SK-N-SH (cell line): ENCODE measurements at regions not wholly inside any gene's neighbourhood (a gene's known extent, or its start where the extent isn't known, plus 50 kb on each side); places are given as distances from the start of the nearest gene placed in this dataset.

Source experiments
- CTCF ChIA-PET: fragments of 300-600, 350-600 bp; formaldehyde crosslinking; extraction: SDS; loops from one replicate; lab custom pipeline; 2021; lab: Yijun Ruan, JAX
- POLR2A ChIA-PET: fragments of 350-600 bp; sonication (Branson Sonifier 250); formaldehyde crosslinking; extraction: SDS; loops from one replicate; lab custom pipeline; 2020; ENCODE audit warnings: antibody characterized with exemption, inconsistent platforms; lab: Yijun Ruan, JAX
- DNase-seq: peaks from one replicate; pipeline ENCODE4 v3.0.0; 2012
- H2AFZ ChIP-seq: fragments of 200-600 bp; sonication (generic); 2 replicates; pipeline ENCODE4 v1.8.1; 2016; ENCODE audit warnings: antibody characterized with exemption, mild to moderate bottlenecking, low read depth
- H3F3A ChIP-seq: fragments of 200-600 bp; sonication (generic); replicated peaks from 2 replicates; pipeline ENCODE3; 2016; ENCODE audit warnings: antibody characterized with exemption, mild to moderate bottlenecking; ENCODE audit not compliant: insufficient read depth
- H3K27ac ChIP-seq, 2 experiments: fragments of 200-500 bp in 1 of 2; fragments of 200-600 bp in 1 of 2; sonication (Bioruptor generic) in 1 of 2; sonication (generic), shearing (Covaris generic) in 1 of 2; 2 replicates each; pipeline versions ENCODE4 v1.5.1 to v1.6.1; 2014 to 2016; ENCODE audit warnings: low read depth in 2 of 2, inconsistent platforms in 1 of 2, low read length in 1 of 2, mild to moderate bottlenecking in 1 of 2, mixed read lengths in 1 of 2
- H3K27me3 ChIP-seq: fragments of 200-600 bp; sonication (generic), shearing (Covaris generic); 2 replicates; pipeline ENCODE4 v1.6.1; 2016; ENCODE audit warnings: mixed run types; ENCODE audit not compliant: insufficient read depth
- H3K36me3 ChIP-seq, 2 experiments: fragments of 200-500 bp in 1 of 2; fragments of 200-600 bp in 1 of 2; sonication (Bioruptor generic) in 1 of 2; sonication (generic) in 1 of 2; replicated peaks in 1 of 2; 2 replicates each; pipeline versions ENCODE3 to v1.5.1; 2014 to 2016; ENCODE audit warnings: low read length in 1 of 2, mild to moderate bottlenecking in 1 of 2; ENCODE audit not compliant: insufficient read depth in 2 of 2, control insufficient read depth in 1 of 2
- H3K4me1 ChIP-seq, 2 experiments: fragments of 200-500 bp in 1 of 2; fragments of 200-600 bp in 1 of 2; sonication (Bioruptor generic) in 1 of 2; sonication (generic), shearing (Covaris generic) in 1 of 2; 2 replicates each; pipeline versions ENCODE4 v1.5.1 to v1.6.1; 2014 to 2016; ENCODE audit warnings: low read depth in 1 of 2, low read length in 1 of 2, mixed run types in 1 of 2; ENCODE audit not compliant: insufficient read depth in 2 of 2, control insufficient read depth in 1 of 2
- H3K4me2 ChIP-seq: fragments of 200-600 bp; sonication (generic), shearing (Covaris generic); 2 replicates; pipeline ENCODE4 v1.6.1; 2017; ENCODE audit warnings: mixed run types
- H3K4me3 ChIP-seq, 2 experiments: fragments of 200-500 bp in 1 of 2; fragments of 200-600 bp in 1 of 2; sonication (Bioruptor generic) in 1 of 2; sonication (generic), shearing (Covaris generic) in 1 of 2; 2 replicates each; pipeline versions ENCODE4 v1.5.1 to v1.8.1; 2014 to 2016; ENCODE audit warnings: low read depth in 2 of 2, inconsistent platforms in 1 of 2, low read length in 1 of 2, mild to moderate bottlenecking in 1 of 2, mixed read lengths in 1 of 2, moderate library complexity in 1 of 2
- H3K79me2 ChIP-seq: fragments of 200-600 bp; sonication (generic); 2 replicates; pipeline ENCODE4 v1.8.1; 2017; ENCODE audit warnings: mild to moderate bottlenecking; ENCODE audit not compliant: insufficient read depth
- H3K9ac ChIP-seq: fragments of 200-600 bp; sonication (generic); 2 replicates; pipeline ENCODE4 v1.6.1; 2017; ENCODE audit warnings: mixed run types
- H3K9me2 ChIP-seq: fragments of 200-600 bp; sonication (generic); 2 replicates; pipeline ENCODE4 v1.6.1; 2017; ENCODE audit warnings: mixed run types
- H3K9me3 ChIP-seq: fragments of 200-600 bp; sonication (generic); 2 replicates; pipeline ENCODE4 v1.6.1; 2017; ENCODE audit warnings: mixed run types, mild to moderate bottlenecking, moderate library complexity
- H4K20me1 ChIP-seq: fragments of 200-600 bp; sonication (generic); 2 replicates; pipeline ENCODE4 v1.6.1; 2017; ENCODE audit warnings: mild to moderate bottlenecking, mixed run types; ENCODE audit not compliant: insufficient read depth
- CHD2 ChIP-seq: fragments of 150-350 bp; IDR thresholded peaks from 2 replicates; pipeline ENCODE4 v1.6.1; 2018; ENCODE audit warnings: low read length; ENCODE audit not compliant: partially characterized antibody
- ELF1 ChIP-seq: IDR thresholded peaks from 2 replicates; pipeline ENCODE4 v1.4.0; 2012
- FOSL2 ChIP-seq: IDR thresholded peaks from 2 replicates; pipeline ENCODE4 v1.4.0; 2012; ENCODE audit warnings: low read depth, mild to moderate bottlenecking, moderate library complexity, borderline replicate concordance
- FOXJ3 ChIP-seq: sonication (generic); formaldehyde crosslinking; IDR thresholded peaks from 2 replicates; pipeline ENCODE4 v1.5.1; 2020; ENCODE audit warnings: mild to moderate bottlenecking, missing genetic modification reagents
- GABPA ChIP-seq: IDR thresholded peaks from 2 replicates; pipeline ENCODE4 v1.4.0; 2012; ENCODE audit warnings: low read depth, mild to moderate bottlenecking
- JUND ChIP-seq: IDR thresholded peaks from 2 replicates; pipeline ENCODE4 v1.4.0; 2012
- MEF2A ChIP-seq: IDR thresholded peaks from 2 replicates; pipeline ENCODE4 v1.4.0; 2012; ENCODE audit warnings: low read depth, borderline replicate concordance
- MXI1 ChIP-seq: IDR thresholded peaks from 2 replicates; pipeline ENCODE4 v1.6.1; 2012; ENCODE audit warnings: mild to moderate bottlenecking, low read depth, low read length, improper control_type of control experiment
- NFIC ChIP-seq: IDR thresholded peaks from 2 replicates; pipeline ENCODE4 v1.4.0; 2012; ENCODE audit warnings: borderline replicate concordance
- NRF1 ChIP-seq: IDR thresholded peaks from 2 replicates; pipeline ENCODE4 v1.6.1; 2012; ENCODE audit warnings: low read depth, mild to moderate bottlenecking, low read length
- RCOR1 ChIP-seq: fragments of 150-350 bp; IDR thresholded peaks from 2 replicates; pipeline ENCODE4 v1.6.1; 2017; ENCODE audit warnings: antibody characterized with exemption, low read length
- RFX5 ChIP-seq: IDR thresholded peaks from 2 replicates; pipeline ENCODE4 v1.6.1; 2012; ENCODE audit warnings: mild to moderate bottlenecking, improper control_type of control experiment, low read length
- SMC3 ChIP-seq: IDR thresholded peaks from 2 replicates; pipeline ENCODE4 v1.6.1; 2012; ENCODE audit warnings: low read depth, low read length, improper control_type of control experiment
- TAF1 ChIP-seq: IDR thresholded peaks from 2 replicates; pipeline ENCODE4 v1.6.1; 2012; ENCODE audit warnings: low read depth, mild to moderate bottlenecking, low read length, moderate library complexity, borderline replicate concordance
- WGBS: methylation state at CpG from one replicate; pipeline ENCODE4 v1.1.6; 2017; ENCODE audit warnings: low lambda C conversion rate; 5-methylcytosine and 5-hydroxymethylcytosine counted together
- TF ChIP-seq, protein P1 (sequence below): IDR thresholded peaks from 2 replicates; pipeline ENCODE4 v1.4.0; 2012; ENCODE audit warnings: low read depth, borderline replicate concordance
- TF ChIP-seq, protein P2 (sequence below): fragments of 200-600 bp; sonication (generic); IDR thresholded peaks from 2 replicates; pipeline ENCODE4 v1.6.1; 2017; ENCODE audit warnings: antibody characterized with exemption, mild to moderate bottlenecking, moderate library complexity
- TF ChIP-seq, protein P3 (sequence below): IDR thresholded peaks from 2 replicates; pipeline ENCODE4; 2012
- TF ChIP-seq, protein P4 (sequence below): IDR thresholded peaks from 2 replicates; pipeline ENCODE4 v1.6.1; 2012; ENCODE audit warnings: mild to moderate bottlenecking, low read depth, low read length, moderate library complexity
- TF ChIP-seq, protein P5 (sequence below): fragments of 150-350 bp; IDR thresholded peaks from 2 replicates; pipeline ENCODE4 v1.6.1; 2017; ENCODE audit warnings: antibody characterized with exemption, low read length, low read depth, borderline replicate concordance

DNA sequence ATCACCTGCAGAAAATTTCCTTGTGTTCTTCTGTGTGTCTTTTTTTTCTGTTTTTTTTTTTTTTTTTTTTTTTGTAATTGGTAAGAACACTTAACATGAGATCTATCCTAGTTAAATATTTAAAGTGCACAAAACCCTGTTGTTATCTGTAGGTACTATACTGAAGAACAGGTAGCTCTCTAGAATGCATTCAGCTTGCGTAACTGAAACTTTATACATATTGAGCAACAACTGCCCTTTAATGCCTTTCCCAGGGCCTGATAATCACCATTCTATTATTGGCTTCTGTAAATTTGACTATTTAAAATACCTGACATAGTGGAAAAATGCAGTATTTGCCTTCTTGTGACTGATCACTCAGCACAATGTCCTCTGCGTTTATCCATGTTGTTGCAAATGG lies 701.8 kb downstream of the SUCLG1 start:
- Histone ChIP-seq H3K36me3 (no peaks in the 10 kb centered on the region), H3K27ac (no peak overlapping the region), H3K79me2 (no peaks in the 10 kb centered on the region), H3K9me2 (no peaks in the 10 kb centered on the region), H2AFZ (no peak overlapping the region), H3F3A (peaks cover 2% of the 10 kb centered on the region), H3K4me1 (no peaks in the 10 kb centered on the region), H3K9me3 (no peaks in the 10 kb centered on the region; the same call in 1 of the 2 replicates), H3K27me3 (no peaks in the 10 kb centered on the region), H3K4me3 (no peak overlapping the region), H3K4me2 (no peak overlapping the region), H4K20me1 (no peaks in the 10 kb centered on the region), H3K9ac (no peak overlapping the region)
- TF ChIP-seq RCOR1 = no peak
- no peak for TF ChIP-seq FOXJ3 (CRISPR knock-in tag)
- TF ChIP-seq, protein P1, sequence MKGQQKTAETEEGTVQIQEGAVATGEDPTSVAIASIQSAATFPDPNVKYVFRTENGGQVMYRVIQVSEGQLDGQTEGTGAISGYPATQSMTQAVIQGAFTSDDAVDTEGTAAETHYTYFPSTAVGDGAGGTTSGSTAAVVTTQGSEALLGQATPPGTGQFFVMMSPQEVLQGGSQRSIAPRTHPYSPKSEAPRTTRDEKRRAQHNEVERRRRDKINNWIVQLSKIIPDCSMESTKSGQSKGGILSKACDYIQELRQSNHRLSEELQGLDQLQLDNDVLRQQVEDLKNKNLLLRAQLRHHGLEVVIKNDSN = no peak
- TF ChIP-seq JUND = no peak
- TF ChIP-seq, protein P2, sequence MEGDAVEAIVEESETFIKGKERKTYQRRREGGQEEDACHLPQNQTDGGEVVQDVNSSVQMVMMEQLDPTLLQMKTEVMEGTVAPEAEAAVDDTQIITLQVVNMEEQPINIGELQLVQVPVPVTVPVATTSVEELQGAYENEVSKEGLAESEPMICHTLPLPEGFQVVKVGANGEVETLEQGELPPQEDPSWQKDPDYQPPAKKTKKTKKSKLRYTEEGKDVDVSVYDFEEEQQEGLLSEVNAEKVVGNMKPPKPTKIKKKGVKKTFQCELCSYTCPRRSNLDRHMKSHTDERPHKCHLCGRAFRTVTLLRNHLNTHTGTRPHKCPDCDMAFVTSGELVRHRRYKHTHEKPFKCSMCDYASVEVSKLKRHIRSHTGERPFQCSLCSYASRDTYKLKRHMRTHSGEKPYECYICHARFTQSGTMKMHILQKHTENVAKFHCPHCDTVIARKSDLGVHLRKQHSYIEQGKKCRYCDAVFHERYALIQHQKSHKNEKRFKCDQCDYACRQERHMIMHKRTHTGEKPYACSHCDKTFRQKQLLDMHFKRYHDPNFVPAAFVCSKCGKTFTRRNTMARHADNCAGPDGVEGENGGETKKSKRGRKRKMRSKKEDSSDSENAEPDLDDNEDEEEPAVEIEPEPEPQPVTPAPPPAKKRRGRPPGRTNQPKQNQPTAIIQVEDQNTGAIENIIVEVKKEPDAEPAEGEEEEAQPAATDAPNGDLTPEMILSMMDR = no peak
- TF ChIP-seq, protein P3, sequence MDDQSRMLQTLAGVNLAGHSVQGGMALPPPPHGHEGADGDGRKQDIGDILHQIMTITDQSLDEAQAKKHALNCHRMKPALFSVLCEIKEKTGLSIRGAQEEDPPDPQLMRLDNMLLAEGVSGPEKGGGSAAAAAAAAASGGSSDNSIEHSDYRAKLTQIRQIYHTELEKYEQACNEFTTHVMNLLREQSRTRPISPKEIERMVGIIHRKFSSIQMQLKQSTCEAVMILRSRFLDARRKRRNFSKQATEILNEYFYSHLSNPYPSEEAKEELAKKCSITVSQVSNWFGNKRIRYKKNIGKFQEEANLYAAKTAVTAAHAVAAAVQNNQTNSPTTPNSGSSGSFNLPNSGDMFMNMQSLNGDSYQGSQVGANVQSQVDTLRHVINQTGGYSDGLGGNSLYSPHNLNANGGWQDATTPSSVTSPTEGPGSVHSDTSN = no peak
- TF ChIP-seq MEF2A = no peak
- TF ChIP-seq SMC3 = no peak
- TF ChIP-seq, protein P4, sequence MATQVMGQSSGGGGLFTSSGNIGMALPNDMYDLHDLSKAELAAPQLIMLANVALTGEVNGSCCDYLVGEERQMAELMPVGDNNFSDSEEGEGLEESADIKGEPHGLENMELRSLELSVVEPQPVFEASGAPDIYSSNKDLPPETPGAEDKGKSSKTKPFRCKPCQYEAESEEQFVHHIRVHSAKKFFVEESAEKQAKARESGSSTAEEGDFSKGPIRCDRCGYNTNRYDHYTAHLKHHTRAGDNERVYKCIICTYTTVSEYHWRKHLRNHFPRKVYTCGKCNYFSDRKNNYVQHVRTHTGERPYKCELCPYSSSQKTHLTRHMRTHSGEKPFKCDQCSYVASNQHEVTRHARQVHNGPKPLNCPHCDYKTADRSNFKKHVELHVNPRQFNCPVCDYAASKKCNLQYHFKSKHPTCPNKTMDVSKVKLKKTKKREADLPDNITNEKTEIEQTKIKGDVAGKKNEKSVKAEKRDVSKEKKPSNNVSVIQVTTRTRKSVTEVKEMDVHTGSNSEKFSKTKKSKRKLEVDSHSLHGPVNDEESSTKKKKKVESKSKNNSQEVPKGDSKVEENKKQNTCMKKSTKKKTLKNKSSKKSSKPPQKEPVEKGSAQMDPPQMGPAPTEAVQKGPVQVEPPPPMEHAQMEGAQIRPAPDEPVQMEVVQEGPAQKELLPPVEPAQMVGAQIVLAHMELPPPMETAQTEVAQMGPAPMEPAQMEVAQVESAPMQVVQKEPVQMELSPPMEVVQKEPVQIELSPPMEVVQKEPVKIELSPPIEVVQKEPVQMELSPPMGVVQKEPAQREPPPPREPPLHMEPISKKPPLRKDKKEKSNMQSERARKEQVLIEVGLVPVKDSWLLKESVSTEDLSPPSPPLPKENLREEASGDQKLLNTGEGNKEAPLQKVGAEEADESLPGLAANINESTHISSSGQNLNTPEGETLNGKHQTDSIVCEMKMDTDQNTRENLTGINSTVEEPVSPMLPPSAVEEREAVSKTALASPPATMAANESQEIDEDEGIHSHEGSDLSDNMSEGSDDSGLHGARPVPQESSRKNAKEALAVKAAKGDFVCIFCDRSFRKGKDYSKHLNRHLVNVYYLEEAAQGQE = no peak
- TF ChIP-seq TAF1 = no peak
- TF ChIP-seq FOSL2 = no peak
- no peak for TF ChIP-seq MXI1
- TF ChIP-seq CHD2 = no peak
- TF ChIP-seq NFIC = no peak
- no peak for TF ChIP-seq GABPA
- TF ChIP-seq, protein P5, sequence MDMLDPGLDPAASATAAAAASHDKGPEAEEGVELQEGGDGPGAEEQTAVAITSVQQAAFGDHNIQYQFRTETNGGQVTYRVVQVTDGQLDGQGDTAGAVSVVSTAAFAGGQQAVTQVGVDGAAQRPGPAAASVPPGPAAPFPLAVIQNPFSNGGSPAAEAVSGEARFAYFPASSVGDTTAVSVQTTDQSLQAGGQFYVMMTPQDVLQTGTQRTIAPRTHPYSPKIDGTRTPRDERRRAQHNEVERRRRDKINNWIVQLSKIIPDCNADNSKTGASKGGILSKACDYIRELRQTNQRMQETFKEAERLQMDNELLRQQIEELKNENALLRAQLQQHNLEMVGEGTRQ = no peak
- TF ChIP-seq ELF1 = no peak
- TF ChIP-seq RFX5 = no peak
- no peak for TF ChIP-seq NRF1
- ChIA-PET POLR2A (no interaction called here), CTCF (no interaction called here)
- WGBS = 54% methylated on average over 2 of the region's 2 CpGs
- no peak for DNase-seq
